Smooth muscle cell (in vitro differentiated cells): ENCODE measurements at regions not wholly inside any gene's neighbourhood (a gene's known extent, or its start where the extent isn't known, plus 50 kb on each side); places are given as distances from the start of the nearest gene placed in this dataset.

ENCODE experiments used
- DNase-seq: peaks from one replicate; lab custom pipeline; 2025; ENCODE audit not compliant: unreplicated experiment; lab: John Stamatoyannopoulos, UW
- H2AFZ ChIP-seq: fragments of 200-600 bp; sonication (generic); 2 replicates; pipeline ENCODE4 v1.6.0; 2016; ENCODE audit warnings: antibody characterized with exemption, low read depth, mild to moderate bottlenecking
- H3F3A ChIP-seq: fragments of 200-600 bp; sonication (generic); 2 replicates; pipeline ENCODE4 v1.6.0; 2017; ENCODE audit warnings: antibody characterized with exemption, low read depth
- H3K27ac ChIP-seq: fragments of 200-600 bp; sonication (generic); 2 replicates; pipeline ENCODE4 v1.5.1; 2016; ENCODE audit warnings: low read depth, mild to moderate bottlenecking
- H3K27me3 ChIP-seq: fragments of 200-600 bp; sonication (generic); 2 replicates; pipeline ENCODE4 v1.6.1; 2016; ENCODE audit warnings: low read depth, mild to moderate bottlenecking
- H3K36me3 ChIP-seq: fragments of 200-600 bp; sonication (generic); 2 replicates; pipeline ENCODE4 v1.5.1; 2016; ENCODE audit warnings: low read depth
- H3K4me1 ChIP-seq: fragments of 200-600 bp; sonication (generic); 2 replicates; pipeline ENCODE4 v1.5.1; 2016; ENCODE audit warnings: low read depth
- H3K4me2 ChIP-seq: fragments of 200-600 bp; sonication (generic); 2 replicates; pipeline ENCODE4 v1.6.0; 2016; ENCODE audit warnings: mild to moderate bottlenecking
- H3K4me3 ChIP-seq: fragments of 200-600 bp; sonication (generic); 2 replicates; pipeline ENCODE4 v1.5.1; 2016; ENCODE audit warnings: mild to moderate bottlenecking
- H3K79me2 ChIP-seq: fragments of 200-600 bp; sonication (generic); 2 replicates; pipeline ENCODE4 v1.6.0; 2016; ENCODE audit warnings: low read depth, mild to moderate bottlenecking
- H3K9ac ChIP-seq: fragments of 200-600 bp; sonication (generic); 2 replicates; pipeline ENCODE4 v1.6.0; 2016; ENCODE audit warnings: low read depth
- H3K9me3 ChIP-seq: fragments of 200-600 bp; sonication (generic); replicated peaks from 2 replicates; pipeline ENCODE4 v1.5.1; 2016; ENCODE audit warnings: low read depth
- H4K20me1 ChIP-seq: fragments of 200-600 bp; sonication (generic); 2 replicates; pipeline ENCODE4 v1.6.0; 2016; ENCODE audit warnings: low read depth
- CTCF ChIP-seq: fragments of 200-600 bp; sonication (generic); IDR thresholded peaks from 2 replicates; pipeline ENCODE4 v1.5.1; 2017; ENCODE audit warnings: borderline replicate concordance, mild to moderate bottlenecking, antibody characterized with exemption; ENCODE audit not compliant: insufficient read depth, poor library complexity, severe bottlenecking
- WGBS: methylation state at CpG from one replicate; pipeline ENCODE4 v1.1.7; 2016; ENCODE audit warnings: low lambda C conversion rate; 5-methylcytosine and 5-hydroxymethylcytosine counted together

- no peaks in the 10 kb centered on the region for H3K27me3 ChIP-seq
- H3K9ac ChIP-seq, result no peak overlapping the region
- H3K4me2 ChIP-seq, result no peak overlapping the region
- no peaks in the 10 kb centered on the region for H3K36me3 ChIP-seq
- no peak overlapping the region for H2AFZ ChIP-seq
- no peaks in the 10 kb centered on the region for H4K20me1 ChIP-seq
- no peaks in the 10 kb centered on the region for H3K9me3 ChIP-seq
- DNase-seq, result no peak
- H3K27ac ChIP-seq, result no peak overlapping the region
- no peaks in the 10 kb centered on the region for H3F3A ChIP-seq
- H3K79me2 ChIP-seq, result no peaks in the 10 kb centered on the region
- no peak overlapping the region for H3K4me3 ChIP-seq
- TF ChIP-seq CTCF, result no peak
- no peaks in the 10 kb centered on the region for H3K4me1 ChIP-seq
- 82% methylated on average over 19 of the region's 19 CpGs for WGBS
Observed at GRCh38 chr18:71028285-71028762, 739.5 kb downstream of the SOCS6 start.

DNA sequence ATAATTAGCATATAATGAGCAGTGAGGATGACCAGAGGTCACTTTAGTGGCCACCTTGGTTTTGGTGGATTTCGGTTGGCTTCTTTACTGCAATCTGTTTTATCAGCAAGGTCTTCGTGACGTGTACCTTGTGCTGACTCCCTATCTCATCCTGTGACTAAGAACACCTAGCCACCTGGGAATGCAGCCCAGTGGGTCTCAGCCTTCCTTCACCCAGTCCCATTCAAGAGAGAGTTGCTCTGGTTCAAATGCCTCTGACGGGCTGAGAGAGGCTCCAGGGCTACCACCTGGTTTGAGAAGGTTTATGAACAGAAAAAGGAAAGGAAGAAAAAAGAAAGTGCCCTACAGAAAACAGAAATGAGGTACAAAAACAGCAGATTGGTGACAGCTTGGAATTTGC is 738.7 kb downstream of the SOCS6 start:
- WGBS, result 76% methylated on average over 4 of the region's 4 CpGs

DNA sequence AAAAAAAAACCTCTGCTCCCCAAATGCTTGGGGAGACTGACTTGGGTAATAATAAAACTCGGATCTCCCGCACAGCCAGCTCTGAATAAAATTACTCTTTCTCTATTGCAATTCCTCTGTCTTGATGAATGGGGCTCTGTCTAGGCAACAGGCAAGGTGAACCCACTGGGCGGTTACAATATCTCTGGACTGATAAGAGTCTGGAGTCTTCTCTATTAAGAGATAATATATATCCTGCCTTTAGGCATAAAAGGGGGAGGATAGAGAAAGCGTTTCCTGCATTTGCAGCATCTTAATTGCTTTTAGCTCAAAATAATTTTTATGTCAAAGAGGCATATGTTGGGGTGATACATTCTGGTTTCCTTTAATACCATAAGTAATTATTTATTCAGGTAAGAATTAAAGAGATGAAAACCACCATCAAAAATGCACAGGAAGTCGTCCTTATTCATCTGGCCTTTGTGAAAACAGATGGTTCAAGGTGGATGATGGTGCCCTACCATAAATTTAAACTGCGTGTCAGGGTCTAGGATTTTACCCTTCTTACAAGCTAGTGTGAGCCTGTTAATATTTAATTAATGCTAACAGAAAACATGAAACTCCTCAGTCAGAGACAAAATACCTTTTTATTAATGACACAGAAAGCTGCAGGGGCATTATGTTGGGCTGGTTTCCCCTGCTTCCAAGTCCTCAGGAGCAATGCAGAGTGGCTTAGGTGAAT is 736.8 kb downstream of the SOCS6 start:
- Histone ChIP-seq H3K4me1 (no peaks in the 10 kb centered on the region), H3K27me3 (no peaks in the 10 kb centered on the region), H3K4me3 (no peak overlapping the region), H3K36me3 (no peaks in the 10 kb centered on the region), H3K4me2 (no peak overlapping the region), H3K9me3 (no peaks in the 10 kb centered on the region), H4K20me1 (no peaks in the 10 kb centered on the region), H3K79me2 (no peaks in the 10 kb centered on the region), H3K27ac (no peak overlapping the region), H3F3A (no peaks in the 10 kb centered on the region), H3K9ac (no peak overlapping the region), H2AFZ (no peak overlapping the region)
- DNase-seq, result no peak
- no peak for TF ChIP-seq CTCF
- WGBS, result 83% methylated on average over 6 of the region's 6 CpGs

More for the DNA sequence above, 738.7 kb downstream of the SOCS6 start:
- Histone ChIP-seq H3K79me2 (no peaks in the 10 kb centered on the region), H3K27me3 (no peaks in the 10 kb centered on the region), H3K27ac (no peak overlapping the region), H4K20me1 (no peaks in the 10 kb centered on the region), H3K36me3 (no peaks in the 10 kb centered on the region), H3K4me1 (no peaks in the 10 kb centered on the region), H3K4me2 (no peak overlapping the region), H2AFZ (no peak overlapping the region), H3F3A (no peaks in the 10 kb centered on the region), H3K9ac (no peak overlapping the region), H3K4me3 (no peak overlapping the region), H3K9me3 (no peaks in the 10 kb centered on the region)
- DNase-seq, result no peak
- TF ChIP-seq CTCF, result no peak

DNA sequence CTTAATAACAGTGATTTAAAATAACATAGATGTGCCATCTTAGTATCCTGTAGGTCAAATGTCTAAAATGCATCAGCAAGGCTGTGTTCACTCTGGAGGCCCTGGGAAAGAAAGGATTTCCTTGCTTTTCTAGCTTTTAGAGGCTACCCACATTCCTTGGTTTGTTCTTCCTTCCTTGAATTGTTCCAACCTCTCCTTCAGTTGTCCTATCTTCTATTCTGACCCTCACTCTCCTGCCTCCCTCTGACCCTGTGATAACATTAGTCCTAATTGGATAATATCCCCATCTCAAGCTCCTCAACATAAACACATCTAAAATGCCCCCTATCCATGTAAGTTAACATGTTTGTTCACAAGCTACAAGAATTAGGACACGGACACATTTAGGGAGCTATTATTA is 733.5 kb downstream of the SOCS6 start:
- H3K79me2 ChIP-seq, result no peaks in the 10 kb centered on the region
- H3K36me3 ChIP-seq, result no peaks in the 10 kb centered on the region
- no peak overlapping the region for H2AFZ ChIP-seq
- no peaks in the 10 kb centered on the region for H3F3A ChIP-seq
- H3K27ac ChIP-seq, result no peak overlapping the region
- H3K4me3 ChIP-seq, result no peak overlapping the region
- H4K20me1 ChIP-seq, result no peaks in the 10 kb centered on the region
- no peak overlapping the region for H3K4me2 ChIP-seq
- 83% methylated on average over 1 of the region's 1 CpG for WGBS
- no peak for TF ChIP-seq CTCF
- no peak for DNase-seq
- H3K9me3 ChIP-seq, result no peaks in the 10 kb centered on the region
- H3K9ac ChIP-seq, result no peak overlapping the region
- no peaks in the 10 kb centered on the region for H3K27me3 ChIP-seq
- H3K4me1 ChIP-seq, result no peaks in the 10 kb centered on the region
